ENCODE measurements at regions not wholly inside any gene's neighbourhood (a gene's known extent, or its start where the extent isn't known, plus 50 kb on each side); places are given as distances from the start of the nearest gene placed in this dataset.

DNA sequence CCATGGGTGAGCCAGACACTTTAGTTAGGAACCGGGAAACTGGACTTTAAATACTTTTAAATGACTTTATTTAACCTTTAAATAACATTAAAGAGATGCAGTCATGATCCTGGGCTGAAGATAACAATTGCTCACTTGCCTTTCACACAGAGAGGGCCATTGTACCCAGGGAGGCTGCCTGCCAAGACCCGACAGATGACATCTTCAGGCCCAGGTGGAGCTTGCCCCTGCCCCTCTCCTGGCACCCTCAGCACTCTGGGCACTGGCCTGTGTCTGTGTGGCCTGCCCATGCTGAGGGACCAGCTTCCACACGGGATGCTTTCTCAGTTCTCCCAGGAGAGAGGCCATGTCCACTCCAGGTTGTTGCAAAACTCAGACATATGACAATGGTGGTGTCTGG lies 216.4 kb upstream of the MYT1L start:
- no peaks in the 10 kb centered on the region for H4K20me1 ChIP-seq (replicated peaks; ENCODE audit: control insufficient read depth, insufficient read depth, low read length)
- no peak overlapping the region for H3K4me3 ChIP-seq
- DNase-seq (ENCODE audit: extremely low read depth in 1 of 4, low spot score in 3 of 4) = no peak
- no peaks in the 10 kb centered on the region for H3K36me3 ChIP-seq (ENCODE audit: control insufficient read depth, insufficient read depth, low read length)
- peaks cover 0 to 14% of the 10 kb centered on the region in 2 experiments; a peak in 1 of 5 replicates for H3K27me3 ChIP-seq (ENCODE audit: control insufficient read depth in 2 of 2, insufficient read depth in 2 of 2, low read length in 2 of 2)
- intact Hi-C loops (cut with micrococcal nuclease) = no loop called here
- no peak overlapping the region for H3K27ac ChIP-seq (ENCODE audit: extremely low read depth, low read depth, low read length)
- peaks cover 0 to 5% of the 10 kb centered on the region in 2 experiments; a peak in 2 of 5 replicates for H3K4me1 ChIP-seq (replicated peaks in 1 of 2; ENCODE audit: control insufficient read depth in 2 of 2, insufficient read depth in 2 of 2, low read length in 2 of 2)
- H3K4me2 ChIP-seq (ENCODE audit: insufficient read depth, low read length) = no peak overlapping the region
- in situ Hi-C loops (cut with MboI) = no loop called here
- no TSS peak for BruUV-seq (replicated peaks)
- TF ChIP-seq FOXP1 (CRISPR knock-in tag; IDR thresholded peaks at IDR 0.05) = no peak
- no peak for TF ChIP-seq ZNF232 (CRISPR knock-in tag; IDR thresholded peaks at IDR 0.05)
- TF ChIP-seq ZZZ3 (IDR thresholded peaks at IDR 0.05) = no peak
- TF ChIP-seq, protein P1, sequence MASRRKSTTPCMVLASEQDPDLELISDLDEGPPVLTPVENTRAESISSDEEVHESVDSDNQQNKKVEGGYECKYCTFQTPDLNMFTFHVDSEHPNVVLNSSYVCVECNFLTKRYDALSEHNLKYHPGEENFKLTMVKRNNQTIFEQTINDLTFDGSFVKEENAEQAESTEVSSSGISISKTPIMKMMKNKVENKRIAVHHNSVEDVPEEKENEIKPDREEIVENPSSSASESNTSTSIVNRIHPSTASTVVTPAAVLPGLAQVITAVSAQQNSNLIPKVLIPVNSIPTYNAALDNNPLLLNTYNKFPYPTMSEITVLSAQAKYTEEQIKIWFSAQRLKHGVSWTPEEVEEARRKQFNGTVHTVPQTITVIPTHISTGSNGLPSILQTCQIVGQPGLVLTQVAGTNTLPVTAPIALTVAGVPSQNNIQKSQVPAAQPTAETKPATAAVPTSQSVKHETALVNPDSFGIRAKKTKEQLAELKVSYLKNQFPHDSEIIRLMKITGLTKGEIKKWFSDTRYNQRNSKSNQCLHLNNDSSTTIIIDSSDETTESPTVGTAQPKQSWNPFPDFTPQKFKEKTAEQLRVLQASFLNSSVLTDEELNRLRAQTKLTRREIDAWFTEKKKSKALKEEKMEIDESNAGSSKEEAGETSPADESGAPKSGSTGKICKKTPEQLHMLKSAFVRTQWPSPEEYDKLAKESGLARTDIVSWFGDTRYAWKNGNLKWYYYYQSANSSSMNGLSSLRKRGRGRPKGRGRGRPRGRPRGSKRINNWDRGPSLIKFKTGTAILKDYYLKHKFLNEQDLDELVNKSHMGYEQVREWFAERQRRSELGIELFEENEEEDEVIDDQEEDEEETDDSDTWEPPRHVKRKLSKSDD (conservative IDR thresholded peaks at IDR 0.05; ENCODE audit: low read length) = no peak
- no peak for TF ChIP-seq ZFP30 (CRISPR knock-in tag; IDR thresholded peaks at IDR 0.05; ENCODE audit: borderline replicate concordance)
- no peak for TF ChIP-seq CREBBP (IDR thresholded peaks at IDR 0.05; ENCODE audit: low read depth, low read length)
- no peak for TF ChIP-seq POLR2B (IDR thresholded peaks at IDR 0.05; ENCODE audit: low read depth, partially characterized antibody)
- TF ChIP-seq TAL1 (IDR thresholded peaks at IDR 0.05) = no peak
- no peak for TF ChIP-seq HNRNPH1 (optimal IDR thresholded peaks at IDR 0.05; ENCODE audit: low read depth, low read length)
- no peaks in the 10 kb centered on the region for H3K79me2 ChIP-seq (ENCODE audit: control insufficient read depth, insufficient read depth, low read length)
- 10% methylated on average over 3 of the region's 3 CpGs for WGBS (ENCODE audit: insufficient coverage, low coverage, missing lambda C conversion rate)
- ATAC-seq = no peak
- FAIRE-seq = no peak
- no peaks in the 10 kb centered on the region for H3K9me1 ChIP-seq (ENCODE audit: control insufficient read depth, insufficient read depth, low read length)
- H3K9me3 ChIP-seq (replicated peaks; ENCODE audit: control insufficient read depth, insufficient read depth, low read depth, low read length) = no peaks in the 10 kb centered on the region
- no peak overlapping the region for H2AFZ ChIP-seq (ENCODE audit: low read depth, low read length)
- peak overlapping the region in 1 of 2 experiments; percentile 40; a peak in 1 of 4 replicates for H3K9ac ChIP-seq (ENCODE audit: insufficient read depth in 1 of 2, low read depth in 2 of 2, low read length in 2 of 2)
- POLR2A ChIA-PET = interaction anchor here (0.6 kb wide), 1 partner anchor 35 kb away, joined by 4 read pairs; no protein-coding TSS in a partner anchor
- CTCF ChIA-PET (ENCODE audit: low intra/inter-chr PET ratio) = no interaction called here

Data from K562 (cell line).